Kidney epithelial cell (primary cell): ENCODE measurements at regions not wholly inside any gene's neighbourhood (a gene's known extent, or its start where the extent isn't known, plus 50 kb on each side); places are given as distances from the start of the nearest gene placed in this dataset.

ENCODE experiments used
- DNase-seq: peaks from one replicate; pipeline ENCODE4 v3.0.0-alpha.2; 2010; ENCODE audit warnings: low read depth
- H3K27me3 ChIP-seq: 2 replicates; pipeline ENCODE4 v1.6.0; 2011; ENCODE audit warnings: low read length; ENCODE audit not compliant: control insufficient read depth, insufficient read depth
- H3K36me3 ChIP-seq: 2 replicates; pipeline ENCODE4 v1.5.1; 2011; ENCODE audit warnings: low read length; ENCODE audit not compliant: control insufficient read depth, insufficient read depth
- H3K4me3 ChIP-seq: 2 replicates; pipeline ENCODE4 v1.5.1; 2011; ENCODE audit warnings: low read depth, mild to moderate bottlenecking, control low read depth, low read length
- CTCF ChIP-seq: IDR thresholded peaks from 2 replicates; pipeline ENCODE4 v1.5.1; 2011; ENCODE audit warnings: mild to moderate bottlenecking, moderate library complexity, low read length, control low read depth, inconsistent platforms; ENCODE audit not compliant: insufficient read depth, poor library complexity, severe bottlenecking

GRCh38 chr5:28386712-28387111 is 1348.3 kb upstream of the CDH9 start:
- Histone ChIP-seq H3K27me3 (no peaks in the 10 kb centered on the region), H3K4me3 (no peak overlapping the region), H3K36me3 (no peaks in the 10 kb centered on the region)
- TF ChIP-seq CTCF, result no peak
- no peak for DNase-seq

GRCh38 chr5:28380167-28380566 is 1341.8 kb upstream of the CDH9 start:
- TF ChIP-seq CTCF, result no peak
- Histone ChIP-seq H3K4me3 (no peak overlapping the region), H3K36me3 (no peaks in the 10 kb centered on the region), H3K27me3 (no peaks in the 10 kb centered on the region)
- DNase-seq, result no peak

- no peak for DNase-seq
- Histone ChIP-seq H3K27me3 (no peaks in the 10 kb centered on the region), H3K4me3 (no peak overlapping the region), H3K36me3 (no peaks in the 10 kb centered on the region)
- no peak for TF ChIP-seq CTCF
These were observed 1336.1 kb upstream of the CDH9 start for GRCh38 chr5:28374492-28374967.

- DNase-seq, result no peak
- Histone ChIP-seq H3K4me3 (no peak overlapping the region), H3K27me3 (no peaks in the 10 kb centered on the region), H3K36me3 (no peaks in the 10 kb centered on the region)
- no peak for TF ChIP-seq CTCF
These were observed 1332.5 kb upstream of the CDH9 start for GRCh38 chr5:28370896-28371295.

GRCh38 chr5:28369418-28369817 is 1331.0 kb upstream of the CDH9 start:
- Histone ChIP-seq H3K36me3 (no peaks in the 10 kb centered on the region), H3K27me3 (no peaks in the 10 kb centered on the region), H3K4me3 (no peak overlapping the region)
- no peak for DNase-seq
- no peak for TF ChIP-seq CTCF

- TF ChIP-seq CTCF, result no peak
- H3K27me3 ChIP-seq, result no peaks in the 10 kb centered on the region
These were observed 1317.4 kb upstream of the CDH9 start for GRCh38 chr5:28355831-28356230.

More at GRCh38 chr5:28355831-28356230, 1317.4 kb upstream of the CDH9 start:
- Histone ChIP-seq H3K36me3 (no peaks in the 10 kb centered on the region), H3K4me3 (no peak overlapping the region)
- DNase-seq, result no peak
